ENCODE measurements at regions not wholly inside any gene's neighbourhood (a gene's known extent, or its start where the extent isn't known, plus 50 kb on each side); places are given as distances from the start of the nearest gene placed in this dataset.

DNA sequence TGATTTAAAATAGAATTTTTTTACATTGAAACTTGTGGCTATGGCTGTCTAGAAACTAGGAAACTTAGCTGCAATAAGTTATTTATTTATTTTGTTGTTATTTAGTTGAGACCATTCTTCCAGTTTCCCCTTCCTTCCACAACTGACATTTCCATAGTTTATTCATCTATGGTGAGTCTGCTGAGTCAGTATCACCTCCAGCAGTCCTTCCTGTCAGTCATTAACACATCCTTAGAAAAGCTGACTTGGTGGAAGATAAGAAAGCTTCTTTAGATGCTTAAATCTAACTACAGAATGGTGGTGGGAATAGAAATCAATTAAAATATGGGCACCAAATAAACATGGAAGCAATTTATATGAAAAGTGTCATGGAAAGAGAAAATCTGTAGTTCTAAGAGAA lies 714.0 kb downstream of the RWDD3 start:
- Histone ChIP-seq H3K9me3 (ENCODE audit: low read length) (no peaks in the 10 kb centered on the region), H3K79me2 (ENCODE audit: insufficient read depth, low read depth, low read length) (no peaks in the 10 kb centered on the region), H3K4me2 (ENCODE audit: low read length) (no peak overlapping the region), H2AFZ (ENCODE audit: low read length) (no peak overlapping the region), H3K4me3 (ENCODE audit: low read depth, low read length, poor library complexity, severe bottlenecking) (no peak overlapping the region), H3K4me1 (ENCODE audit: insufficient read depth, low read length, poor library complexity, severe bottlenecking) (no peaks in the 10 kb centered on the region), H3K36me3 (ENCODE audit: insufficient read depth, low read length) (no peaks in the 10 kb centered on the region), H3K9me2 (ENCODE audit: insufficient read depth, low read length) (no peaks in the 10 kb centered on the region), H3K27ac (ENCODE audit: low read depth, low read length, poor library complexity, severe bottlenecking) (no peak overlapping the region), H4K20me1 (ENCODE audit: insufficient read depth, low read length) (no peaks in the 10 kb centered on the region)
- ChIA-PET CTCF (ENCODE audit: unreplicated experiment) (no interaction called here), POLR2A (no interaction called here)
- TF ChIP-seq EZH2phosphoT487 (IDR thresholded peaks at IDR 0.05; ENCODE audit: borderline replicate concordance, low read depth, low read length) = no peak
- no peak for TF ChIP-seq CTCF (conservative IDR thresholded peaks at IDR 0.05; ENCODE audit: low read length)
- BruUV-seq (replicated peaks) = no TSS peak
- intact Hi-C loops (cut with micrococcal nuclease; ENCODE audit: unreplicated experiment) = no loop called here
- no peak for DNase-seq (ENCODE audit: low spot score)

DNA sequence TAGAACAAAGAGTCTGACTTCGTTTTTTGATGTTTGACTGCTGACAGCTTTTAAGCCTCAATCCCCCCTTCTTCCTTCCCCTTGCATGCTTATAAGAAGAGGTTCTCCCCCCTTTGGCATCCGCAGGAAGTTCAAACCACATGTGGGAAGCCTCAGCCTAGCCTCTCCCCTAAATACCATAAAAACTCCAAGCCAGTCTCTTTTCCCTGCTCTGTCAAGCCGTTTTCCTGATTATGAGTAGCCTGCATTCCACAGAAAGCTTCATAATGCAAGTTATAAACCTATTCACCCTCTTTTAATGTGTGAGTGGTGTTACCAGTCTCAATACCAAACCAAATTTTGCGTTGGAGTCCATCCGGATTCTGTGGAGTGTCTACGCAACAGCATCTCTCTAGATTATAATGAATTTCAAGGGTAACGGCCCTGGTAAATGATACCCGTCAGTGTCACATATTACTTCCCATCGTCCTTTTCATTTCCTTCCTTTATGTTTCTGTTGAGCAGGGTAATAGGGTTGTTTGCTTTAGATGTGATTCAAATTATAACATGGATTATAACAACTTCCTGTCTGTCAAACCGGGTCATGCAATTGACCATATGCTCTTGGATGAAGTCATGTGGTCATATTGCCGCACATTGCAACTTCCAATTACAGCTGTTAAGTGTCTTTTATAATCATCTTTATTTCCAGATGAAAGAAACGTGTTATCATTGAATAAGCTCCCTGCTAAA lies 717.5 kb downstream of the RWDD3 start:
- Histone ChIP-seq H2AFZ (ENCODE audit: low read length) (no peak overlapping the region), H3K79me2 (ENCODE audit: insufficient read depth, low read depth, low read length) (no peaks in the 10 kb centered on the region), H3K9me3 (ENCODE audit: low read length) (no peaks in the 10 kb centered on the region), H3K4me2 (ENCODE audit: low read length) (no peak overlapping the region), H3K4me1 (ENCODE audit: insufficient read depth, low read length, poor library complexity, severe bottlenecking) (no peaks in the 10 kb centered on the region), H4K20me1 (ENCODE audit: insufficient read depth, low read length) (no peaks in the 10 kb centered on the region), H3K9me2 (ENCODE audit: insufficient read depth, low read length) (no peaks in the 10 kb centered on the region), H3K36me3 (ENCODE audit: insufficient read depth, low read length) (no peaks in the 10 kb centered on the region), H3K27ac (ENCODE audit: low read depth, low read length, poor library complexity, severe bottlenecking) (no peak overlapping the region), H3K4me3 (ENCODE audit: low read depth, low read length, poor library complexity, severe bottlenecking) (no peak overlapping the region)
- no TSS peak for BruUV-seq (replicated peaks)
- TF ChIP-seq CTCF (conservative IDR thresholded peaks at IDR 0.05; ENCODE audit: low read length) (no peak), EZH2phosphoT487 (IDR thresholded peaks at IDR 0.05; ENCODE audit: borderline replicate concordance, low read depth, low read length) (no peak)
- POLR2A ChIA-PET = interaction anchor here (0.5 kb wide), 1 partner anchor 826 kb away, joined by 3 read pairs; no protein-coding TSS in a partner anchor
- intact Hi-C loops (cut with micrococcal nuclease; ENCODE audit: unreplicated experiment) = no loop called here
- CTCF ChIA-PET (ENCODE audit: unreplicated experiment) = no interaction called here
- DNase-seq (ENCODE audit: low spot score) = no peak

DNA sequence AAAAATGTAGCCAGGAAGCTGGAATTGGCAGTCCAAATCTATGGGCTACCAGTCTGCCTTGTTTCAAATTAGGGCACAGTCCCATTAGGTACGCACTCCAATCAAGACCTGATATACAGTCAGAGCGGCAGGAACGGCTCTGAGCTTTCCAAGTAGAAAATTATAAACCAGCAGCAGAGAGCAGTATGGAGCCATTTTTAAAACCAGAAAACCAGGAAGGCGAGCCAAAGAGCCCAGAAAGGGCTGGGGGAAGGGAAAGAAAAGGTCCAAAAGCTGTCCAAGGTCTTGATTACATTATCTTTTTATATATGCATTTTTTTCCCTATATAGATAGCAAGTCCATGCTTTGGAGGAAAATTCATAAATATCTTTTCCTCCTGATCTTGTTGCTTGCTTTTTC lies 719.0 kb downstream of the RWDD3 start:
- POLR2A ChIA-PET = interaction anchor here (0.7 kb wide), 1 partner anchor 1410 kb away, joined by 3 read pairs; no protein-coding TSS in a partner anchor
- H3K4me3 ChIP-seq (ENCODE audit: low read depth, low read length, poor library complexity, severe bottlenecking) = no peak overlapping the region
- TF ChIP-seq CTCF (conservative IDR thresholded peaks at IDR 0.05; ENCODE audit: low read length) (no peak), EZH2phosphoT487 (IDR thresholded peaks at IDR 0.05; ENCODE audit: borderline replicate concordance, low read depth, low read length) (no peak)
- no peak overlapping the region for H3K27ac ChIP-seq (ENCODE audit: low read depth, low read length, poor library complexity, severe bottlenecking)
- no peaks in the 10 kb centered on the region for H4K20me1 ChIP-seq (ENCODE audit: insufficient read depth, low read length)
- no peaks in the 10 kb centered on the region for H3K9me2 ChIP-seq (ENCODE audit: insufficient read depth, low read length)
- H3K79me2 ChIP-seq (ENCODE audit: insufficient read depth, low read depth, low read length) = no peaks in the 10 kb centered on the region
- no peaks in the 10 kb centered on the region for H3K4me1 ChIP-seq (ENCODE audit: insufficient read depth, low read length, poor library complexity, severe bottlenecking)
- no peaks in the 10 kb centered on the region for H3K36me3 ChIP-seq (ENCODE audit: insufficient read depth, low read length)
- DNase-seq (ENCODE audit: low spot score) = no peak
- no TSS peak for BruUV-seq (replicated peaks)
- H3K9me3 ChIP-seq (ENCODE audit: low read length) = no peaks in the 10 kb centered on the region
- CTCF ChIA-PET (ENCODE audit: unreplicated experiment) = no interaction called here
- no peak overlapping the region for H2AFZ ChIP-seq (ENCODE audit: low read length)
- no peak overlapping the region for H3K4me2 ChIP-seq (ENCODE audit: low read length)
- intact Hi-C loops (cut with micrococcal nuclease; ENCODE audit: unreplicated experiment) = no loop called here

All from OCI-LY7 (cell line).